HG02610 (cell line): ENCODE measurements at regions not wholly inside any gene's neighbourhood (a gene's known extent, or its start where the extent isn't known, plus 50 kb on each side); places are given as distances from the start of the nearest gene placed in this dataset.
A peak's percentile ranks its signal among the peaks of the same experiment; 100 is the strongest.
"Not testable (repeated sequence)": the region's sequence is repeated elsewhere in the genome, so short reads cannot be mapped to it uniquely, and the experiment has no call there.

Experiments
- ATAC-seq: cut with Tn5 transposase; IDR thresholded peaks from one replicate; pipeline ENCODE4 v1.9.1; 2021; ENCODE audit warnings: mild to moderate bottlenecking, moderate library complexity; ENCODE audit not compliant: unreplicated experiment

GRCh38 chr6:154624727-154625126 lies 108.5 kb upstream of the SCAF8 start:
- ATAC-seq, result not testable (repeated sequence)

- no peak for ATAC-seq
These were observed 107.5 kb upstream of the SCAF8 start for GRCh38 chr6:154625721-154626120.

- ATAC-seq, result no peak
These were observed 104.1 kb upstream of the SCAF8 start for GRCh38 chr6:154629127-154629526.

GRCh38 chr6:154632119-154632518 lies 101.1 kb upstream of the SCAF8 start:
- no peak for ATAC-seq

- ATAC-seq, result no peak
These were observed 95.8 kb upstream of the SCAF8 start for GRCh38 chr6:154637392-154637791.

- no peak for ATAC-seq
These were observed 94.8 kb upstream of the SCAF8 start for GRCh38 chr6:154638369-154638768.

- ATAC-seq, result not testable (repeated sequence)
These were observed 94.0 kb upstream of the SCAF8 start for GRCh38 chr6:154639196-154639595.

- ATAC-seq, result no peak
These were observed 84.9 kb upstream of the SCAF8 start for GRCh38 chr6:154648188-154648887.

GRCh38 chr6:154648888-154649205 lies 84.4 kb upstream of the SCAF8 start:
- no peak for ATAC-seq

GRCh38 chr6:154649721-154650120 lies 83.5 kb upstream of the SCAF8 start:
- no peak for ATAC-seq

GRCh38 chr6:154650351-154650750 lies 82.9 kb upstream of the SCAF8 start:
- no peak for ATAC-seq

- no peak for ATAC-seq
These were observed 81.6 kb upstream of the SCAF8 start for GRCh38 chr6:154651656-154652055.

GRCh38 chr6:154653385-154653784 lies 79.8 kb upstream of the SCAF8 start:
- ATAC-seq, result no peak

- ATAC-seq, result no peak
These were observed 79.4 kb upstream of the SCAF8 start for GRCh38 chr6:154653853-154654252.

- no peak for ATAC-seq
These were observed 76.6 kb upstream of the SCAF8 start for GRCh38 chr6:154656660-154657059.

GRCh38 chr6:154661768-154662167 lies 71.4 kb upstream of the SCAF8 start:
- no peak for ATAC-seq

- no peak for ATAC-seq
These were observed 68.9 kb upstream of the SCAF8 start for GRCh38 chr6:154664287-154664686.

- no peak for ATAC-seq
These were observed 65.1 kb upstream of the SCAF8 start for GRCh38 chr6:154668156-154668555.

GRCh38 chr6:154672086-154672485 lies 61.1 kb upstream of the SCAF8 start:
- ATAC-seq, result no peak

- ATAC-seq, result no peak
These were observed 59.3 kb upstream of the SCAF8 start for GRCh38 chr6:154673919-154674318.

GRCh38 chr6:154675602-154676088 lies 57.6 kb upstream of the SCAF8 start:
- ATAC-seq, result peak; percentile 99

- no peak for ATAC-seq
These were observed 50.5 kb upstream of the SCAF8 start for GRCh38 chr6:154682633-154683125.
